HepG2 (cell line): ENCODE measurements at regions not wholly inside any gene's neighbourhood (a gene's known extent, or its start where the extent isn't known, plus 50 kb on each side); places are given as distances from the start of the nearest gene placed in this dataset.

Experiments
- EHMT2 ChIP-seq: fragments of 200-600 bp; sonication (generic); IDR thresholded peaks from 2 replicates; pipeline ENCODE4 v1.7.0; 2017; ENCODE audit warnings: antibody characterized with exemption, low read depth, low read length, borderline replicate concordance
- KLF12 ChIP-seq: sonication (generic); formaldehyde crosslinking; IDR thresholded peaks from 2 replicates; pipeline ENCODE4 v1.4.0; 2020; ENCODE audit warnings: missing genetic modification reagents, borderline replicate concordance
- MIER3 ChIP-seq: IDR thresholded peaks from 2 replicates; pipeline ENCODE4 v1.6.1; 2016; ENCODE audit warnings: missing compliant biosample characterization, borderline replicate concordance
- PHF20 ChIP-seq: sonication (generic); formaldehyde crosslinking; IDR thresholded peaks from 2 replicates; pipeline ENCODE4 v1.5.0; 2020; ENCODE audit warnings: mild to moderate bottlenecking, missing genetic modification reagents
- PLRG1 ChIP-seq: fragments of 450-650 bp; conservative IDR thresholded peaks from 2 replicates; pipeline ENCODE4 v1.6.1; 2016
- RORA ChIP-seq: sonication (generic); formaldehyde crosslinking; IDR thresholded peaks from 2 replicates; pipeline ENCODE4 v1.5.0; 2020; ENCODE audit warnings: mild to moderate bottlenecking, missing genetic modification reagents, moderate library complexity
- SMAD9 ChIP-seq: sonication (generic); formaldehyde crosslinking; IDR thresholded peaks from 2 replicates; pipeline ENCODE4 v1.5.1; 2020; ENCODE audit warnings: mild to moderate bottlenecking, missing genetic modification reagents
- SRSF4 ChIP-seq: fragments of 200-400 bp; formaldehyde crosslinking; IDR thresholded peaks from one replicate; pipeline ENCODE4 v1.6.1; 2018; ENCODE audit warnings: mild to moderate bottlenecking, low read depth, low read length, moderate library complexity; ENCODE audit not compliant: poor library complexity, severe bottlenecking
- ZNF564 ChIP-seq: sonication (generic); formaldehyde crosslinking; IDR thresholded peaks from 2 replicates; pipeline ENCODE4 v1.8.1; 2023; ENCODE audit warnings: mild to moderate bottlenecking, missing genetic modification reagents
- ZNF646 ChIP-seq: sonication (generic); formaldehyde crosslinking; IDR thresholded peaks from 2 replicates; pipeline ENCODE4 v1.9.0; 2021; ENCODE audit warnings: mild to moderate bottlenecking, missing genetic modification reagents
- TF ChIP-seq, protein P1 (sequence below): sonication (generic); formaldehyde crosslinking; IDR thresholded peaks from 2 replicates; pipeline ENCODE4 v1.5.1; 2020; ENCODE audit warnings: mild to moderate bottlenecking, missing genetic modification reagents, moderate library complexity
- TF ChIP-seq, protein P2 (sequence below): sonication (generic); formaldehyde crosslinking; IDR thresholded peaks from 2 replicates; pipeline ENCODE4 v1.4.0; 2020; ENCODE audit warnings: missing genetic modification reagents; ENCODE audit errors: not compliant biosample characterization
- TF ChIP-seq, protein P3 (sequence below): sonication (generic); formaldehyde crosslinking; IDR thresholded peaks from 2 replicates; pipeline ENCODE4 v1.4.0; 2020; ENCODE audit warnings: missing genetic modification reagents

GRCh38 chr20:61120595-61121515 lies 131.2 kb upstream of the CDH4 start (continued):
- TF ChIP-seq EHMT2 (no peak), MIER3 (no peak), SRSF4 (no peak), KLF12 (CRISPR knock-in tag) (no peak), ZNF564 (CRISPR knock-in tag) (no peak), PLRG1 (no peak), RORA (CRISPR knock-in tag) (no peak), SMAD9 (CRISPR knock-in tag) (0 out of 2 replicates have a peak, but pooled peaks have one; percentile 46), PHF20 (CRISPR knock-in tag) (no peak), ZNF646 (CRISPR knock-in tag) (no peak)
- TF ChIP-seq, protein P1, sequence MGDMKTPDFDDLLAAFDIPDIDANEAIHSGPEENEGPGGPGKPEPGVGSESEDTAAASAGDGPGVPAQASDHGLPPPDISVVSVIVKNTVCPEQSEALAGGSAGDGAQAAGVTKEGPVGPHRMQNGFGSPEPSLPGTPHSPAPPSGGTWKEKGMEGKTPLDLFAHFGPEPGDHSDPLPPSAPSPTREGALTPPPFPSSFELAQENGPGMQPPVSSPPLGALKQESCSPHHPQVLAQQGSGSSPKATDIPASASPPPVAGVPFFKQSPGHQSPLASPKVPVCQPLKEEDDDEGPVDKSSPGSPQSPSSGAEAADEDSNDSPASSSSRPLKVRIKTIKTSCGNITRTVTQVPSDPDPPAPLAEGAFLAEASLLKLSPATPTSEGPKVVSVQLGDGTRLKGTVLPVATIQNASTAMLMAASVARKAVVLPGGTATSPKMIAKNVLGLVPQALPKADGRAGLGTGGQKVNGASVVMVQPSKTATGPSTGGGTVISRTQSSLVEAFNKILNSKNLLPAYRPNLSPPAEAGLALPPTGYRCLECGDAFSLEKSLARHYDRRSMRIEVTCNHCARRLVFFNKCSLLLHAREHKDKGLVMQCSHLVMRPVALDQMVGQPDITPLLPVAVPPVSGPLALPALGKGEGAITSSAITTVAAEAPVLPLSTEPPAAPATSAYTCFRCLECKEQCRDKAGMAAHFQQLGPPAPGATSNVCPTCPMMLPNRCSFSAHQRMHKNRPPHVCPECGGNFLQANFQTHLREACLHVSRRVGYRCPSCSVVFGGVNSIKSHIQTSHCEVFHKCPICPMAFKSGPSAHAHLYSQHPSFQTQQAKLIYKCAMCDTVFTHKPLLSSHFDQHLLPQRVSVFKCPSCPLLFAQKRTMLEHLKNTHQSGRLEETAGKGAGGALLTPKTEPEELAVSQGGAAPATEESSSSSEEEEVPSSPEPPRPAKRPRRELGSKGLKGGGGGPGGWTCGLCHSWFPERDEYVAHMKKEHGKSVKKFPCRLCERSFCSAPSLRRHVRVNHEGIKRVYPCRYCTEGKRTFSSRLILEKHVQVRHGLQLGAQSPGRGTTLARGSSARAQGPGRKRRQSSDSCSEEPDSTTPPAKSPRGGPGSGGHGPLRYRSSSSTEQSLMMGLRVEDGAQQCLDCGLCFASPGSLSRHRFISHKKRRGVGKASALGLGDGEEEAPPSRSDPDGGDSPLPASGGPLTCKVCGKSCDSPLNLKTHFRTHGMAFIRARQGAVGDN (CRISPR knock-in tag) = no peak
- TF ChIP-seq, protein P2, sequence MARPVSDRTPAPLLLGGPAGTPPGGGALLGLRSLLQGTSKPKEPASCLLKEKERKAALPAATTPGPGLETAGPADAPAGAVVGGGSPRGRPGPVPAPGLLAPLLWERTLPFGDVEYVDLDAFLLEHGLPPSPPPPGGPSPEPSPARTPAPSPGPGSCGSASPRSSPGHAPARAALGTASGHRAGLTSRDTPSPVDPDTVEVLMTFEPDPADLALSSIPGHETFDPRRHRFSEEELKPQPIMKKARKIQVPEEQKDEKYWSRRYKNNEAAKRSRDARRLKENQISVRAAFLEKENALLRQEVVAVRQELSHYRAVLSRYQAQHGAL (CRISPR knock-in tag) = no peak
- TF ChIP-seq, protein P3, sequence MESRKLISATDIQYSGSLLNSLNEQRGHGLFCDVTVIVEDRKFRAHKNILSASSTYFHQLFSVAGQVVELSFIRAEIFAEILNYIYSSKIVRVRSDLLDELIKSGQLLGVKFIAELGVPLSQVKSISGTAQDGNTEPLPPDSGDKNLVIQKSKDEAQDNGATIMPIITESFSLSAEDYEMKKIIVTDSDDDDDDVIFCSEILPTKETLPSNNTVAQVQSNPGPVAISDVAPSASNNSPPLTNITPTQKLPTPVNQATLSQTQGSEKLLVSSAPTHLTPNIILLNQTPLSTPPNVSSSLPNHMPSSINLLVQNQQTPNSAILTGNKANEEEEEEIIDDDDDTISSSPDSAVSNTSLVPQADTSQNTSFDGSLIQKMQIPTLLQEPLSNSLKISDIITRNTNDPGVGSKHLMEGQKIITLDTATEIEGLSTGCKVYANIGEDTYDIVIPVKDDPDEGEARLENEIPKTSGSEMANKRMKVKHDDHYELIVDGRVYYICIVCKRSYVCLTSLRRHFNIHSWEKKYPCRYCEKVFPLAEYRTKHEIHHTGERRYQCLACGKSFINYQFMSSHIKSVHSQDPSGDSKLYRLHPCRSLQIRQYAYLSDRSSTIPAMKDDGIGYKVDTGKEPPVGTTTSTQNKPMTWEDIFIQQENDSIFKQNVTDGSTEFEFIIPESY (CRISPR knock-in tag) = no peak
